ENCODE measurements at regions not wholly inside any gene's neighbourhood (a gene's known extent, or its start where the extent isn't known, plus 50 kb on each side); places are given as distances from the start of the nearest gene placed in this dataset.

- Mint-ChIP-seq H3K4me1 (no peaks in the 10 kb centered on the region), H3K27ac (no peak overlapping the region), H3K36me3 (no peaks in the 10 kb centered on the region), H3K27me3 (peaks cover 2 to 3% of the 10 kb centered on the region in 2 donors), H3K9me3 (no peaks in the 10 kb centered on the region), H3K4me3 (no peak overlapping the region)
- ATAC-seq (replicated peaks in 1 of 4) (no peak), DNase-seq (no peak)
- Histone ChIP-seq H3K4me1 (ENCODE audit: control insufficient read depth in 1 of 2, extremely low read depth in 1 of 2, insufficient read depth in 2 of 2, low read length in 2 of 2) (no peaks in the 10 kb centered on the region), H3K27ac (ENCODE audit: low read length) (no peak overlapping the region), H3K36me3 (ENCODE audit: control insufficient read depth in 2 of 2, extremely low read depth in 1 of 2, insufficient read depth in 1 of 2, low read length in 1 of 2) (no peaks in the 10 kb centered on the region), H3K4me3 (ENCODE audit: control insufficient read depth in 1 of 2, extremely low read depth in 1 of 2, low read length in 1 of 2) (no peak overlapping the region), H3K9me3 (no peaks in the 10 kb centered on the region), H3K27me3 (replicated peaks in 1 of 2; ENCODE audit: control insufficient read depth in 2 of 2, extremely low read depth in 1 of 2, insufficient read depth in 2 of 2, low read length in 1 of 2) (no peaks in the 10 kb centered on the region)
- ChIA-PET POLR2A (no interaction called here), CTCF (no interaction called here)
- 54% methylated on average over 7 of the region's 7 CpGs for WGBS (ENCODE audit: insufficient coverage)
Measured at GRCh38 chr5:10111571-10111970, 138.1 kb downstream of the ATPSCKMT start.

DNA sequence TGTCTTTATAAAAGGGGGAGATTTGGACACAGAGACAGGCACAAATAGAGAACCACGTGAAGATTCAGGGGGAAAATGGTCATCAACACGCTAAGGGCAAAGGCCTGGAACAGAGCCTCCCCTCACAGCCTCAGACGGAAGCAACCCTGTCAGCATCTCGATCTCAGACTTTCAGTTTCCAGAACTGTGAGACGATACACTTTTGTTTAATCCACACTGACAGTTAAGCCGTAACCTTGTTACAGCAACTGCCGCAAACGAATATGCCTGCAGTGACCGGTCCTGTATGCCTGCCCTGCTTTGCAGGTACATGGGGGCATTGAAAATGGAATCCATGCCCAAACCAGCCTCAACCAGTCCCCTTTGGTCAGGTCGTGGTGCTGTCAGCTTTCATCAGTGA is 139.5 kb downstream of the ATPSCKMT start:
- no peak for ATAC-seq (replicated peaks in 1 of 4)
- 82% methylated on average over 9 of the region's 10 CpGs for WGBS (ENCODE audit: insufficient coverage)
- Histone ChIP-seq H3K4me3 (ENCODE audit: control insufficient read depth in 1 of 2, extremely low read depth in 1 of 2, low read length in 1 of 2) (no peak overlapping the region), H3K36me3 (ENCODE audit: control insufficient read depth in 2 of 2, extremely low read depth in 1 of 2, insufficient read depth in 1 of 2, low read length in 1 of 2) (no peaks in the 10 kb centered on the region), H3K4me1 (ENCODE audit: control insufficient read depth in 1 of 2, extremely low read depth in 1 of 2, insufficient read depth in 2 of 2, low read length in 2 of 2) (no peaks in the 10 kb centered on the region), H3K27ac (ENCODE audit: low read length) (no peak overlapping the region), H3K27me3 (replicated peaks in 1 of 2; ENCODE audit: control insufficient read depth in 2 of 2, extremely low read depth in 1 of 2, insufficient read depth in 2 of 2, low read length in 1 of 2) (no peaks in the 10 kb centered on the region), H3K9me3 (no peaks in the 10 kb centered on the region)
- Mint-ChIP-seq H3K27me3 (peaks cover 2 to 3% of the 10 kb centered on the region in 2 donors), H3K27ac (no peak overlapping the region), H3K36me3 (no peaks in the 10 kb centered on the region), H3K4me3 (no peak overlapping the region), H3K9me3 (no peaks in the 10 kb centered on the region), H3K4me1 (no peaks in the 10 kb centered on the region)
- POLR2A ChIA-PET, result interaction anchor here in 1 of 2 donors (0.6 kb wide), 1 partner anchor 88 kb away, joined by 4 read pairs; no protein-coding TSS in a partner anchor
- DNase-seq, result no peak
- CTCF ChIA-PET, result no interaction called here

GRCh38 chr5:10109299-10109698 is 140.4 kb downstream of the ATPSCKMT start:
- H3K27me3 ChIP-seq (replicated peaks in 1 of 2; ENCODE audit: control insufficient read depth in 2 of 2, extremely low read depth in 1 of 2, insufficient read depth in 2 of 2, low read length in 1 of 2), result no peaks in the 10 kb centered on the region

DNA sequence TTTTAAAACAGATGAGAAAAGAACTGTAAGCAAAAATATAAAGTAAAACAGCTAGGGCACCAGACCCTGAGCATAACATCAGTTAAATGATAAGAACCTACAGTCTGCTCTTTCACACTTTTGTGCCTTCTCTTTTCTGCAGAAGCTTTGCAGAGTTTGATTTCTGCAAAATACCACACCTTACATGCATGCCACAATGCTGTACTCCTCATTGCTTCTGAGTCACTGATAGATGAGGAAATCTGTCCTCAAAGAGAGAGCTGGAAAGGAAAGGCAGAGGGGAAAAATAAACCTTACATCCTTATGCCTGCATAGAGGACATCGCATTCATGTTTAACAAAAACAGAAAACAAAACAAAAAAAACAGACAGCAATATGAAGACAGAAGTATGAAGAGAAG is 142.9 kb downstream of the ATPSCKMT start:
- no peak overlapping the region for H3K27ac ChIP-seq (ENCODE audit: low read length)
- H3K4me1 ChIP-seq (ENCODE audit: control insufficient read depth in 1 of 2, extremely low read depth in 1 of 2, insufficient read depth in 2 of 2, low read length in 2 of 2), result no peaks in the 10 kb centered on the region
- ATAC-seq (replicated peaks in 1 of 4) (no peak), DNase-seq (no peak)
- no peak overlapping the region for H3K4me3 ChIP-seq (ENCODE audit: control insufficient read depth in 1 of 2, extremely low read depth in 1 of 2, low read length in 1 of 2)
- ChIA-PET CTCF (no interaction called here), POLR2A (no interaction called here)
- H3K27me3 ChIP-seq (replicated peaks in 1 of 2; ENCODE audit: control insufficient read depth in 2 of 2, extremely low read depth in 1 of 2, insufficient read depth in 2 of 2, low read length in 1 of 2), result no peaks in the 10 kb centered on the region
- Mint-ChIP-seq H3K9me3 (peaks cover 0 to 6% (median 0%) of the 10 kb centered on the region in 3 donors), H3K4me3 (no peak overlapping the region), H3K27me3 (peaks cover 0 to 3% of the 10 kb centered on the region in 2 donors), H3K36me3 (no peaks in the 10 kb centered on the region), H3K4me1 (no peaks in the 10 kb centered on the region), H3K27ac (no peak overlapping the region)
- H3K36me3 ChIP-seq (ENCODE audit: control insufficient read depth in 2 of 2, extremely low read depth in 1 of 2, insufficient read depth in 1 of 2, low read length in 1 of 2), result no peaks in the 10 kb centered on the region
- H3K9me3 ChIP-seq, result no peaks in the 10 kb centered on the region
- no CpG with 5 or more reads among the region's 1 CpG for WGBS (ENCODE audit: insufficient coverage)

More at GRCh38 chr5:10109299-10109698, 140.4 kb downstream of the ATPSCKMT start:
- Histone ChIP-seq H3K9me3 (no peaks in the 10 kb centered on the region), H3K4me1 (ENCODE audit: control insufficient read depth in 1 of 2, extremely low read depth in 1 of 2, insufficient read depth in 2 of 2, low read length in 2 of 2) (no peaks in the 10 kb centered on the region), H3K27ac (ENCODE audit: low read length) (no peak overlapping the region), H3K36me3 (ENCODE audit: control insufficient read depth in 2 of 2, extremely low read depth in 1 of 2, insufficient read depth in 1 of 2, low read length in 1 of 2) (no peaks in the 10 kb centered on the region), H3K4me3 (ENCODE audit: control insufficient read depth in 1 of 2, extremely low read depth in 1 of 2, low read length in 1 of 2) (no peak overlapping the region)
- CTCF ChIA-PET, result interaction anchor here in 1 of 2 donors (0.6 kb wide), 1 partner anchor 1004 kb away, joined by 3 read pairs; no protein-coding TSS in a partner anchor
- DNase-seq (no peak), ATAC-seq (replicated peaks in 1 of 4) (no peak)
- no peaks in the 10 kb centered on the region for H3K4me1 Mint-ChIP-seq
- H3K27ac Mint-ChIP-seq, result no peak overlapping the region
- H3K36me3 Mint-ChIP-seq, result no peaks in the 10 kb centered on the region
- WGBS (ENCODE audit: insufficient coverage), result 79% methylated on average over 4 of the region's 7 CpGs
- POLR2A ChIA-PET, result no interaction called here
- peaks cover 1 to 2% of the 10 kb centered on the region in 2 donors for H3K27me3 Mint-ChIP-seq
- no peak overlapping the region for H3K4me3 Mint-ChIP-seq
- H3K9me3 Mint-ChIP-seq, result no peaks in the 10 kb centered on the region

GRCh38 chr5:10106285-10106684 is 143.4 kb downstream of the ATPSCKMT start:
- Histone ChIP-seq H3K9me3 (no peaks in the 10 kb centered on the region), H3K27ac (ENCODE audit: low read length) (no peak overlapping the region), H3K36me3 (ENCODE audit: control insufficient read depth in 2 of 2, extremely low read depth in 1 of 2, insufficient read depth in 1 of 2, low read length in 1 of 2) (no peaks in the 10 kb centered on the region), H3K4me3 (ENCODE audit: control insufficient read depth in 1 of 2, extremely low read depth in 1 of 2, low read length in 1 of 2) (no peak overlapping the region), H3K4me1 (ENCODE audit: control insufficient read depth in 1 of 2, extremely low read depth in 1 of 2, insufficient read depth in 2 of 2, low read length in 2 of 2) (no peaks in the 10 kb centered on the region), H3K27me3 (replicated peaks in 1 of 2; ENCODE audit: control insufficient read depth in 2 of 2, extremely low read depth in 1 of 2, insufficient read depth in 2 of 2, low read length in 1 of 2) (no peaks in the 10 kb centered on the region)
- no peak overlapping the region for H3K27ac Mint-ChIP-seq
- POLR2A ChIA-PET, result no interaction called here
- DNase-seq (no peak), ATAC-seq (replicated peaks in 1 of 4) (no peak)
- H3K4me3 Mint-ChIP-seq, result no peak overlapping the region
- peaks cover 0 to 3% of the 10 kb centered on the region in 2 donors for H3K27me3 Mint-ChIP-seq
- CTCF ChIA-PET, result no interaction called here
- no peaks in the 10 kb centered on the region for H3K4me1 Mint-ChIP-seq
- no CpG with 5 or more reads among the region's 2 CpGs for WGBS (ENCODE audit: insufficient coverage)
- no peaks in the 10 kb centered on the region for H3K36me3 Mint-ChIP-seq
- peaks cover 0 to 6% (median 0%) of the 10 kb centered on the region in 3 donors for H3K9me3 Mint-ChIP-seq

GRCh38 chr5:10102706-10103497 is 146.8 kb downstream of the ATPSCKMT start:
- no peak for ATAC-seq (replicated peaks in 1 of 4)
- Mint-ChIP-seq H3K4me3 (no peak overlapping the region), H3K27me3 (peaks cover 0 to 3% of the 10 kb centered on the region in 2 donors), H3K36me3 (no peaks in the 10 kb centered on the region), H3K4me1 (no peaks in the 10 kb centered on the region), H3K27ac (no peak overlapping the region), H3K9me3 (peaks cover 8 to 17% (median 12%) of the 10 kb centered on the region in 3 donors)
- CTCF ChIA-PET, result no interaction called here
- Histone ChIP-seq H3K9me3 (no peaks in the 10 kb centered on the region), H3K36me3 (ENCODE audit: control insufficient read depth in 2 of 2, extremely low read depth in 1 of 2, insufficient read depth in 1 of 2, low read length in 1 of 2) (no peaks in the 10 kb centered on the region), H3K27me3 (replicated peaks in 1 of 2; ENCODE audit: control insufficient read depth in 2 of 2, extremely low read depth in 1 of 2, insufficient read depth in 2 of 2, low read length in 1 of 2) (no peaks in the 10 kb centered on the region), H3K4me1 (ENCODE audit: control insufficient read depth in 1 of 2, extremely low read depth in 1 of 2, insufficient read depth in 2 of 2, low read length in 2 of 2) (no peaks in the 10 kb centered on the region), H3K4me3 (ENCODE audit: control insufficient read depth in 1 of 2, extremely low read depth in 1 of 2, low read length in 1 of 2) (no peak overlapping the region), H3K27ac (ENCODE audit: low read length) (no peak overlapping the region)
- DNase-seq, result no peak
- POLR2A ChIA-PET, result no interaction called here
- 80% methylated on average over 4 of the region's 9 CpGs for WGBS (ENCODE audit: insufficient coverage)
